ENCODE measurements at regions not wholly inside any gene's neighbourhood (a gene's known extent, or its start where the extent isn't known, plus 50 kb on each side); places are given as distances from the start of the nearest gene placed in this dataset.
"Not testable (repeated sequence)": the region's sequence is repeated elsewhere in the genome, so short reads cannot be mapped to it uniquely, and the experiment has no call there.

DNA sequence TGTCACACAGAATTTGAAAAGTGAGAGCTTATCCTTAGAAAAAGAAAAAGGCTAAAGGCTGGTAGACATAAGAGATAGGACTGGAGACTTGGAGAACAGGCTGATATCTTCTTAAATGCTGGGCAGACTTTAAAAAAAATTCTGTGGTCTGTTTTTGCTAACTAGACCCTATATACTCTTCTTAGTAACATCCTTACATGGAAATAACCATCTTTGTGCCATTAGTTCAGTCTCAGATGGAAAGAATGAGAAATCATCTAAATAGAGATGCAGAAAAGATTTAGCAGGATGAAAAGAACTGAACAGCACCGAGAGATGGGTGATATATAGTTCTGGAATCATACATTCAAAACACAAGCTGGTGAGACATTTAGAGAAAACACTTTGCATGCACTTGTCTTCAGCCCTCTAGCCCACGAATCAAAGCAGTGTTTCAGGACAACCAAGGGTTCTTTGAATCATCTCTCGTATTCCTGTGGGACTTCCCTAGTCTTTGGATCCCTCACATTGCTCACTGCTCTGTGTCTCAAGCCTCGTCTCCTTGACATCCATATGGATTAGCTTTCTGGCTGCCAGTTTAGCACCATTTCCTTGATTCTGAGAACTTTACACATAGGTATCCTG is 93.0 kb upstream of the LYSMD4 start:
- H3K4me3 ChIP-seq (ENCODE audit: low read depth, low read length), result no peak overlapping the region
- TF ChIP-seq CTCF (IDR thresholded peaks at IDR 0.05; ENCODE audit: low read depth, low read length), result no peak

GRCh38 chr15:99823346-99823745 is 90.1 kb upstream of the LYSMD4 start:
- TF ChIP-seq CTCF (IDR thresholded peaks at IDR 0.05; ENCODE audit: low read depth, low read length), result no peak
- no peak overlapping the region for H3K4me3 ChIP-seq (ENCODE audit: low read depth, low read length)

DNA sequence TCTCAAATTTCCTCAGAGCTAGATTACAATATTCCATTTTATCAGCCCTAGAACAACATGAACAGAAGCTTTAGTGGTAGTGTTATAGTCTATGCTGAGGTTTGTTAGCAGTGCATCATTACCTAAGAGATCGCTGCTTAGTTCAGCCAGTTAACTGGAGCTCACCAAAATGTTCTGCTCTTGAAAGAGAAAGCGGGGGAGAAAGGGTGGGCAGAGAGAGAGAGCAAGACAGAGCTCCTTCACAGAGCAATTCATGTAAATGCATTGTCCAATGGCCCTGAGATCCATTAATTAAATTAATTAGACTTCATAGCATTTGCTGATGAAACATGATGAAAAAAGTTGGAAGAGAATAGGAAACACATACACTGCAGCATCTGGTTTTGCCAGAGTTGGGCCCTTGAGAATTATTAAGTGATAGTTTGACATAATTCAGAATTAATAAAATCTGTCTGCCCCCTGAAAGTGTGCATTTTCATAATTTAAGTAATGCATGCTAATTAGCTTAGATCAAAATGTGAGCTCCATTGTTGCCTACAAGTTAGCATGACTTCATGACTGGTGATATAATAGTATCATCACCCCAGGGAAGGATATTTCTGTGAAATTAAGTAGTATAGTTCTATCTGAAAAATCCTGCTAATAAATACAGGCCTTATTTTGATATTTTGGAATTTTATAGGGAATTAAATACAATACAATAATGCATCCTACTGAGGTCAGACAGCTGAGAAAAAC is 86.9 kb upstream of the LYSMD4 start:
- no peak overlapping the region for H3K4me3 ChIP-seq (ENCODE audit: low read depth, low read length)
- no peak for TF ChIP-seq CTCF (IDR thresholded peaks at IDR 0.05; ENCODE audit: low read depth, low read length)

DNA sequence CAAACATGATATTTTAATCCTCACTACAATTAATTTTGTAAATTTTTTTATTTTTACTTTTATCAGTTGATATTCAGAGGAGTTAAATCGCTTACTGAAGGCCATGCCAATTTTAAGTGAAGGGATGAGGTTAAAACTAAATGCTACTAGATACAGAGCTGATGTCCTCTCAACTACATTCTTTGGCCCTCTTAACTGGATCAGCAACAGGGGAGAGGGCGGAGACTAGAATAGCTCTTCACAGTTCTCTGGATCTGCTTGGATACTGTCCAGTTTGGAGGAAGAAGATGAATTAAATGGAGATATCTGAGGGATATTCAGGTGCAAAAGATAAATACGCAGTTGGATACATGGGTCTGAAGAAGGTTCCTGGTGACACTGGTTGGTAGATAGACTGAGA is 85.6 kb upstream of the LYSMD4 start:
- no peak for TF ChIP-seq CTCF (IDR thresholded peaks at IDR 0.05; ENCODE audit: low read depth, low read length)
- no peak overlapping the region for H3K4me3 ChIP-seq (ENCODE audit: low read depth, low read length)

DNA sequence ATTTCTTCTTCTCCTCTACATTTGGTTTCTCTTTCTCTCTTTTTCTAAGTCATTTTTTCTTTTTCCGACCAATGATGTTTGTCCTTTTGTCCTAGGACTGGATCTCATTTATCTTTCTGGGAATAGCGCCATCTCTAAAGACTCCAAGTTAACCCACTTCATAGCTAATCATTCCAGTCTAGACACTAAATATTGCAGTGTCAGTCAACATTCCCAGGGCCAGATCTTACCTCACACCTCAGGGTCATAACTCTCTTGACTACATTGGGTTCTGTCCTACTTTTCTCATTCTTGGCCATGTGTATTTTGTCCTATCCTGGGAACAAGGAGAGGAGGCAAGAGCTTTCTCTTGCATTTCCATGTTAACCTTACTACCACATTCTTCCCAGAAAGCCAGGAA is 83.6 kb upstream of the LYSMD4 start:
- H3K4me3 ChIP-seq (ENCODE audit: low read depth, low read length), result not testable (repeated sequence)

- not testable (repeated sequence) for H3K4me3 ChIP-seq (ENCODE audit: low read depth, low read length)
These were observed 77.4 kb upstream of the LYSMD4 start for GRCh38 chr15:99810663-99811062.

DNA sequence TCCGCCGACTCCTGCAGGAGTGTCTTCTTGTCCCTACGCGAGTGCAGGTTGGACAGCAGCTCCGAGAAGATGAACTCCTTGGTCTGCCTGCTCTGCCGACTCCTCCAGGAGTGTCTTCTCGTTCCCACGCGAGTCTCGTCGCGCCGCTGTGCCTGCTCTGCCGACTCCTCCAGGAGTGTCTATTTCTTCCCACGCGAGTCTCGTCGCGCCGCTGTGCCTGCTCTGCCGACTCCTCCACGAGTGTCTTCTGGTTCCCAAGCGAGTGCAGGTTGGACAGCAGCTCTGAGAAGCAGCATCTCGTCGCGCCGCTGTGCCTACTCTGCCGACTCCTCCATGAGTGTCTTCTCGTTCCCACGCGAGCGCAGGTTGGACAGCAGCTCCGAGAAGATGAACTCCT is 66.6 kb upstream of the LYSMD4 start:
- H3K4me3 ChIP-seq (ENCODE audit: low read depth, low read length), result not testable (repeated sequence)

DNA sequence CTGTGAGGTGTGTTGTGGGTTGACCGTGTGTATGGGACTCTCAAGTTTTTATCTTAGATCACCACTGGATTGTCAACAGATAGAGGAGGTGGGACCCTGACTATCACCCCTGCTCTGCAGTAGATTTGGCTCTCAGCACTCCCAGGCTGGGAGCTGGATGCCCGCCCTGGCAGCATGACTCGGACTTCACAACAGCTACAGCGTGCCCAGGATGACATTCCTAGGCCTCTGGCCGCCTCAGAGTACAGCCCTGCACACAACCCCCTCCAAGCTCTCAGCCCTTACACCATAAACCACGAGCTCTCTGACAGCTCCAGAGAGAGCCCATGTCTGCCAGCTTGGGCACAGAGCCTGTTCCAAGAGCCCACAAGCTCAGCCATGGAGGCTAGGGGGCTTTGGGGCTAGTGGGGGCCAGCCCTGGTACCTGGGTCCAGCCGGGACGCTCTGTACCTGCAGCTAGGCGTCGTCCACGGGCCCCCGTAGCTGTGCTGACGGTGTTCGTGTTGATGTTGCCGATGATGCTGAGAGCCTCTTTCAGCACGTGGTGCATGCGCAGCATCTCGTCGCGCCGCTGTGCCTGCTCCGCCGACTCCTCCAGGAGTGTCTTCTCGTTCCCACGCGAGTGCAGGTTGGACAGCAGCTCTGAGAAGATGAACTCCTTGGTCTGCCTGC is 66.1 kb upstream of the LYSMD4 start:
- not testable (repeated sequence) for H3K4me3 ChIP-seq (ENCODE audit: low read depth, low read length)

GRCh38 chr15:99796940-99797870 is 64.0 kb upstream of the LYSMD4 start:
- H3K4me3 ChIP-seq (ENCODE audit: low read depth, low read length), result not testable (repeated sequence)

DNA sequence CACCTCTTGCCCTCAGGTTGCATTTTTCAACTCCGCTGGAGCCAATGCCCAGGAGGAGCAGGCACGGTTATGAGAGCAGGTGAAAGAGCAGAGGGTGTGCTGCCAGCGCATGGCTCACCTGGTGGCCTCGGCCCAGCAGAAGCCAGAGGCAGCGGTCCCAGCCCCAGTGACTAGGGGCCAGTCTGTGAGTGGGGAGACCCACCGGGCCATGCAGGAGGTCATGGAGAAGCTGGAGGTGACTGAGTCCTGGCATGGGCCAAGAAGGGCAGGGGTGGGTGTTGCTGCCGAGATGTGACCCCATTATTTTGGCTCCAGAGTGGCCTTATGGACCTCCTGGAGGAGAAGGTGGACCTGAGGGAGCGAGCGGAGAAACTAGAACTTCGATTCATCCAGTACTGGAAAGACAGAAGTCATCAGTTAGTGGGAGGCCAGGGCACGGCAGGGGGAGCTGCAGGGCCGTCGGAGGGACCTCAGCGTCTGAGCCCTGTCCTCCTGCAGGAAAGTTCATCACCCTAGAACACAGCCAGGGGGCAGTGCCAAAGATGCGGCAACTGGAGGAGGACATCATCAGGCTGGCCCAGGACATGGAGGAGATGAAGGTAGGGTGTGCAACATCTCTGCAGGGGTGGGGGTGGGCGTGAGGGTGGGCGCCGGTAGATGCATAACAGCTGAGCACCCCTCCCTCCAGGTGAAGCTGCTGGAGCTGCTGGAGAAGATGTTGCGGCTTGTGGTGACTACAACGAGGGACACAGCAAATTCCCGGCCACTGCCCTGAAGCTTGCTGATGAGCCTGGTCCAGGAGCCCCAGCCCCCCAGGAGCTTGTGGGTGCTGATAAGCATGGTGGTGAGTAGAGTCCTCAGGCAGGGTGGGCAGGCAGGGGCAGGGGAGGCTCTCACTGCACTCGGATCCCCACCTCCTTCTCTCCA is 58.9 kb upstream of the LYSMD4 start:
- H3K4me3 ChIP-seq (ENCODE audit: low read depth, low read length), result not testable (repeated sequence)

- not testable (repeated sequence) for H3K4me3 ChIP-seq (ENCODE audit: low read depth, low read length)
These were observed 57.5 kb upstream of the LYSMD4 start for GRCh38 chr15:99790751-99791150.

Measured in WI38 (cell line).